HG03571 (cell line): ENCODE measurements at regions not wholly inside any gene's neighbourhood (a gene's known extent, or its start where the extent isn't known, plus 50 kb on each side); places are given as distances from the start of the nearest gene placed in this dataset.
"Not testable (repeated sequence)": the region's sequence is repeated elsewhere in the genome, so short reads cannot be mapped to it uniquely, and the experiment has no call there.

Experiments used
- ATAC-seq: cut with Tn5 transposase; IDR thresholded peaks from one replicate; pipeline ENCODE4 v1.9.1; 2021; ENCODE audit not compliant: unreplicated experiment

GRCh38 chr9:28073270-28073669 is 500.0 kb upstream of the C9orf72 start:
- ATAC-seq = no peak

GRCh38 chr9:28079677-28080076 is 506.4 kb upstream of the C9orf72 start:
- ATAC-seq = no peak

GRCh38 chr9:28082671-28083070 is 509.4 kb upstream of the C9orf72 start:
- no peak for ATAC-seq

GRCh38 chr9:28086881-28087280 is 513.6 kb upstream of the C9orf72 start:
- no peak for ATAC-seq

- no peak for ATAC-seq
These were observed 520.0 kb upstream of the C9orf72 start for GRCh38 chr9:28092981-28093936.

GRCh38 chr9:28101509-28101908 is 528.2 kb upstream of the C9orf72 start:
- ATAC-seq = no peak

- no peak for ATAC-seq
These were observed 531.7 kb upstream of the C9orf72 start for GRCh38 chr9:28105001-28105400.

GRCh38 chr9:28120184-28120583 is 546.9 kb upstream of the C9orf72 start:
- no peak for ATAC-seq

GRCh38 chr9:28120626-28121025 is 547.3 kb upstream of the C9orf72 start:
- ATAC-seq = no peak

GRCh38 chr9:28121366-28121765 is 548.1 kb upstream of the C9orf72 start:
- no peak for ATAC-seq

GRCh38 chr9:28124917-28125316 is 551.6 kb upstream of the C9orf72 start:
- no peak for ATAC-seq

- ATAC-seq = no peak
These were observed 553.8 kb upstream of the C9orf72 start for GRCh38 chr9:28127101-28127500.

- no peak for ATAC-seq
These were observed 561.2 kb upstream of the C9orf72 start for GRCh38 chr9:28134446-28134976.

GRCh38 chr9:28135549-28135948 is 562.3 kb upstream of the C9orf72 start:
- no peak for ATAC-seq

GRCh38 chr9:28136113-28136512 is 562.8 kb upstream of the C9orf72 start:
- no peak for ATAC-seq

- not testable (repeated sequence) for ATAC-seq
These were observed 574.1 kb upstream of the C9orf72 start for GRCh38 chr9:28147430-28147829.

- ATAC-seq = not testable (repeated sequence)
These were observed 574.8 kb upstream of the C9orf72 start for GRCh38 chr9:28147923-28148597.

GRCh38 chr9:28149361-28150050 is 576.2 kb upstream of the C9orf72 start:
- ATAC-seq = not testable (repeated sequence)

GRCh38 chr9:28155067-28155466 is 581.8 kb upstream of the C9orf72 start:
- ATAC-seq = no peak

- ATAC-seq = no peak
These were observed 582.4 kb upstream of the C9orf72 start for GRCh38 chr9:28155671-28156070.

GRCh38 chr9:28158451-28158850 is 585.2 kb upstream of the C9orf72 start:
- ATAC-seq = no peak
